Thoracic aorta (tissue), 2 donors: ENCODE measurements at regions not wholly inside any gene's neighbourhood (a gene's known extent, or its start where the extent isn't known, plus 50 kb on each side); places are given as distances from the start of the nearest gene placed in this dataset.

Experiments used
- ATAC-seq: fragments of 150-250 bp; one replicate; pipeline ENCODE4 v1.8.0; 2017; ENCODE audit warnings: low read depth; ENCODE audit not compliant: insufficient number of reproducible peaks, low FRiP score
- DNase-seq: peaks from one replicate; pipeline ENCODE4 v3.0.0-alpha.2; 2020; ENCODE audit warnings: low spot score
- H3K27ac ChIP-seq, 2 donors: fragments of 200-600 bp; sonication (generic); 1 replicate in 1 of 2; 2 replicates in 1 of 2; pipeline ENCODE4 v1.5.1; 2016; ENCODE audit warnings: mild to moderate bottlenecking in 2 of 2, moderate library complexity in 2 of 2
- H3K27me3 ChIP-seq: fragments of 200-600 bp; sonication (generic); replicated peaks from 2 replicates; pipeline ENCODE4 v1.6.0; 2016; ENCODE audit warnings: mild to moderate bottlenecking; ENCODE audit not compliant: insufficient read depth
- H3K36me3 ChIP-seq: fragments of 200-600 bp; sonication (generic); one replicate; pipeline ENCODE4 v1.5.1; 2016
- H3K4me1 ChIP-seq, 2 donors: fragments of 200-600 bp; sonication (generic); 1 replicate in 1 of 2; 2 replicates in 1 of 2; pipeline versions ENCODE4 v1.5.1 to v1.6.0; 2016; ENCODE audit warnings: low read depth in 2 of 2, mild to moderate bottlenecking in 1 of 2; ENCODE audit not compliant: control insufficient read depth in 1 of 2
- H3K4me3 ChIP-seq: fragments of 200-600 bp; sonication (generic); 2 replicates; pipeline ENCODE4 v1.5.1; 2016; ENCODE audit warnings: mild to moderate bottlenecking
- H3K9me3 ChIP-seq: fragments of 200-600 bp; sonication (generic); 2 replicates; pipeline ENCODE4 v1.5.1; 2016
- TF ChIP-seq, protein P1 (sequence below): fragments of 200-600 bp; sonication (generic); IDR thresholded peaks from one replicate; pipeline ENCODE4 v1.5.1; 2019; ENCODE audit warnings: antibody characterized with exemption

DNA sequence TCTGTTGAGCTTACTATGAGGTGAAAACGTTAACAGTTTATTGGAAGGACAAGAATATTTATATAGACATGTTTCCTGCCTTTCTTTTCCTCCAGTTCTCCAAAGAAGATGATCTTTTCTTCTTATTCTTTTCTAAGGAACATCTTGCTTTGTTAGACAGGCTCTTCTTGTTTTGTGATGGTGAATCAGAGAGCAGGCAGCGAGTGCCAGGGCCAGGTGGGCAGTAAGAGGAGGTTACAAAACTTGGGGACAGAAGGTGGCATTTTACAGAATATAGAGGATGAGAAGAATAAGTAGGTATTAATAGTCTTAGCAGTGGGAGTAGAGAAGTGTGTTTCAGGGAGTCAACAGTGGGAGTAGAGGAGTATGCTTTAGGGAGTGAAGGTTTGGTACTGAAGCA is 223.6 kb downstream of the ARL4A start:
- no peak overlapping the region for H3K27ac ChIP-seq
- no peaks in the 10 kb centered on the region for H3K27me3 ChIP-seq
- no peaks in the 10 kb centered on the region for H3K4me1 ChIP-seq
- no peak for DNase-seq
- ATAC-seq, result no peak
- H3K4me3 ChIP-seq, result no peak overlapping the region
- no peaks in the 10 kb centered on the region for H3K36me3 ChIP-seq
- no peaks in the 10 kb centered on the region for H3K9me3 ChIP-seq
- TF ChIP-seq, protein P1, sequence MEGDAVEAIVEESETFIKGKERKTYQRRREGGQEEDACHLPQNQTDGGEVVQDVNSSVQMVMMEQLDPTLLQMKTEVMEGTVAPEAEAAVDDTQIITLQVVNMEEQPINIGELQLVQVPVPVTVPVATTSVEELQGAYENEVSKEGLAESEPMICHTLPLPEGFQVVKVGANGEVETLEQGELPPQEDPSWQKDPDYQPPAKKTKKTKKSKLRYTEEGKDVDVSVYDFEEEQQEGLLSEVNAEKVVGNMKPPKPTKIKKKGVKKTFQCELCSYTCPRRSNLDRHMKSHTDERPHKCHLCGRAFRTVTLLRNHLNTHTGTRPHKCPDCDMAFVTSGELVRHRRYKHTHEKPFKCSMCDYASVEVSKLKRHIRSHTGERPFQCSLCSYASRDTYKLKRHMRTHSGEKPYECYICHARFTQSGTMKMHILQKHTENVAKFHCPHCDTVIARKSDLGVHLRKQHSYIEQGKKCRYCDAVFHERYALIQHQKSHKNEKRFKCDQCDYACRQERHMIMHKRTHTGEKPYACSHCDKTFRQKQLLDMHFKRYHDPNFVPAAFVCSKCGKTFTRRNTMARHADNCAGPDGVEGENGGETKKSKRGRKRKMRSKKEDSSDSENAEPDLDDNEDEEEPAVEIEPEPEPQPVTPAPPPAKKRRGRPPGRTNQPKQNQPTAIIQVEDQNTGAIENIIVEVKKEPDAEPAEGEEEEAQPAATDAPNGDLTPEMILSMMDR, result no peak

GRCh38 chr7:12913002-12913401 is 225.6 kb downstream of the ARL4A start:
- no peaks in the 10 kb centered on the region for H3K36me3 ChIP-seq
- H3K27ac ChIP-seq, result no peak overlapping the region
- H3K9me3 ChIP-seq, result no peaks in the 10 kb centered on the region
- no peaks in the 10 kb centered on the region for H3K4me1 ChIP-seq
- H3K4me3 ChIP-seq, result no peak overlapping the region
- ATAC-seq, result no peak
- H3K27me3 ChIP-seq, result no peaks in the 10 kb centered on the region
- TF ChIP-seq, protein P1, result no peak
- DNase-seq, result no peak

DNA sequence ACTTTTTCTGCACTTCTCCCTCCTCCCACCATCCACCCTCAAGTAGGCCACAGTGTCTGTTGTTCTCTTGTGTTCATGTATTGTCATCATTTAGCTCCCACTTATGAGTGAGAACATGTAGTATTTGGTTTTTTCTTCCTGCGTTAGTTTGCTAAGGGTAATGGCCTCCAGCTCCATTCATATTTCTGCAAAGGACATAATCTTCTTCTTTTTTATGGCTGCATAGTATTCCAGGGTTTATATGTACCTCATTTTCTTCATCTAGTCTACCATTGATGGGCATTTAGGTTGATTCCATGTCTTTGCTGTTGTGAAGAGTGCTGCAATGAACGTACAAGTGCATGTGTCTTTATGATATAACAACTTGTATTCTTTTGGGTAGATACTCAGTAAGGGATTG is 230.4 kb downstream of the ARL4A start:
- ATAC-seq (no peak), DNase-seq (no peak)
- H3K4me1 ChIP-seq, result no peaks in the 10 kb centered on the region
- TF ChIP-seq, protein P1, result no peak
- no peaks in the 10 kb centered on the region for H3K9me3 ChIP-seq
- H3K4me3 ChIP-seq, result no peak overlapping the region
- H3K36me3 ChIP-seq, result no peaks in the 10 kb centered on the region
- H3K27ac ChIP-seq, result no peak overlapping the region
- no peaks in the 10 kb centered on the region for H3K27me3 ChIP-seq

DNA sequence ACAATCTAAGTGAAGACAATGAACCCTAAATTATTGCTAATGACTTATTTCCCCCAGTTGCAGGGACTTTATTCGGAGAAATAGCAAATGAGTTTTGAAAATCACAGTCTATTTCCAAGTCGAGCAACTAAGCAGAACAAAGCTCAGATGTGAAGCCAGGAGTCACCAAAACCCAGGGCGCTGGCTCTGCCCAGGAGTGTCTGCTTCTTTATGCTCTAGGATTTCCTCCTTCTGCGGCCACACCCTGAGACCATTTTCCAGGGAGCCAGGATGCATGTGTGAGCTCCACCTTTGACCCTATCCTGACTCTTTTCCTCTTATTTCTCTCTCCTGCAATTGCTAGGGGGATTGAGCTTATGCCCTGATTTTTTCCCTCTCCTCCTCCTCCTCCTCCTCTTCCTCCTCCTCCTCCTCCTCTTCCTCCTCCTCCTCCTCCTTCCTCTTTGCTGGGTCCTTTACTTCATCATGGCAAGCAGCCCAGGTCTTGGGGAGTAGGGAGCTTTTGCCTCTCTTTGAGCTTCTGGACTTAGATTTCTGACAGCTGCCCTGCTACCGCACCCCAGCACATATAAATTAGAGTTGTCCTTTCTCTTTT is 234.4 kb downstream of the ARL4A start:
- H3K27me3 ChIP-seq, result no peaks in the 10 kb centered on the region
- ATAC-seq (no peak), DNase-seq (no peak)
- no peaks in the 10 kb centered on the region for H3K4me1 ChIP-seq
- no peak overlapping the region for H3K27ac ChIP-seq
- H3K4me3 ChIP-seq, result no peak overlapping the region
- H3K36me3 ChIP-seq, result no peaks in the 10 kb centered on the region
- TF ChIP-seq, protein P1, result no peak
- no peaks in the 10 kb centered on the region for H3K9me3 ChIP-seq

GRCh38 chr7:12923971-12924370 is 236.5 kb downstream of the ARL4A start:
- no peaks in the 10 kb centered on the region for H3K4me1 ChIP-seq
- H3K4me3 ChIP-seq, result no peak overlapping the region
- H3K27ac ChIP-seq, result no peak overlapping the region
- ATAC-seq, result no peak
- no peak for DNase-seq
- no peaks in the 10 kb centered on the region for H3K27me3 ChIP-seq
- no peaks in the 10 kb centered on the region for H3K9me3 ChIP-seq
- TF ChIP-seq, protein P1, result no peak
- no peaks in the 10 kb centered on the region for H3K36me3 ChIP-seq
